GM12878 (cell line): ENCODE measurements at regions not wholly inside any gene's neighbourhood (a gene's known extent, or its start where the extent isn't known, plus 50 kb on each side); places are given as distances from the start of the nearest gene placed in this dataset.

Experiments
- ATAC-seq: fragments of 200-7000 bp; cut with Tn5 transposase; 3 replicates; pipeline ENCODE4 v1.9.1; 2020; ENCODE audit warnings: mild to moderate bottlenecking, moderate library complexity
- BruUV-seq: library from RNA; stranded (reverse); fragments of 400-500 nt; replicated peaks from 2 replicates; lab custom pipeline; 2021; lab: Mats Ljungman, UMichigan
- CTCF ChIA-PET: fragments of 300-600 bp; sonication (Branson Sonifier 250); formaldehyde crosslinking; extraction: SDS; loops from one replicate; lab custom pipeline; 2021; ENCODE audit warnings: inconsistent platforms; lab: Yijun Ruan, JAX
- POLR2A ChIA-PET: fragments of 350-600 bp; formaldehyde crosslinking; extraction: SDS; loops from one replicate; lab custom pipeline; 2021; ENCODE audit warnings: inconsistent platforms; lab: Charles Lee
- RAD21 ChIA-PET: fragments of 300-600 bp; sonication (Branson Sonifier 250); formaldehyde crosslinking; loops from one replicate; lab custom pipeline; 2023; ENCODE audit warnings: antibody characterized with exemption; ENCODE audit not compliant: unreplicated experiment; lab: Charles Lee
- SMC1A ChIA-PET: fragments of 300-600 bp; sonication (Branson Sonifier 250); formaldehyde crosslinking; loops from one replicate; lab custom pipeline; 2023; ENCODE audit not compliant: unreplicated experiment, uncharacterized antibody; lab: Charles Lee
- DNase-seq: peaks from one replicate; pipeline ENCODE4 v3.0.0-alpha.2; 2011; ENCODE audit warnings: low read depth, low spot score
- FAIRE-seq: peaks from 3 replicates; lab custom pipeline; 2011; peaks lifted over from hg19 to GRCh38; lab: Jason Lieb, UNC
- H2AFZ ChIP-seq: 2 replicates; pipeline ENCODE4 v1.6.0; 2011; ENCODE audit warnings: low read depth, low read length, control low read depth; ENCODE audit not compliant: control insufficient read depth
- H3K27ac ChIP-seq: 2 replicates; pipeline ENCODE4 v1.5.1; 2011; ENCODE audit warnings: control low read depth; ENCODE audit not compliant: control insufficient read depth, insufficient read depth
- H3K27me3 ChIP-seq, 2 experiments: replicated peaks in 1 of 2; 2 replicates each; pipeline versions ENCODE4 v1.6.0 to v1.6.1; 2011; ENCODE audit warnings: low read length in 1 of 2; ENCODE audit not compliant: control insufficient read depth in 2 of 2, insufficient read depth in 2 of 2
- H3K36me3 ChIP-seq, 2 experiments: 2 replicates each; pipeline ENCODE4 v1.5.1; 2011; ENCODE audit warnings: low read length in 1 of 2; ENCODE audit not compliant: control insufficient read depth in 2 of 2, insufficient read depth in 2 of 2
- H3K4me1 ChIP-seq: 2 replicates; pipeline ENCODE4 v1.6.1; 2011; ENCODE audit warnings: mild to moderate bottlenecking, low read length, moderate library complexity, mixed read lengths; ENCODE audit not compliant: control insufficient read depth, insufficient read depth
- H3K4me2 ChIP-seq: 2 replicates; pipeline ENCODE4 v1.6.0; 2011; ENCODE audit warnings: control low read depth; ENCODE audit not compliant: control insufficient read depth, insufficient read depth
- H3K4me3 ChIP-seq: fragments of 200-600 bp; sonication (generic); 2 replicates; pipeline ENCODE4 v1.5.1; 2016
- H3K79me2 ChIP-seq: 2 replicates; pipeline ENCODE4 v1.6.0; 2011; ENCODE audit warnings: low read length; ENCODE audit not compliant: control insufficient read depth, insufficient read depth
- H3K9ac ChIP-seq: 2 replicates; pipeline ENCODE4 v1.8.0; 2011; ENCODE audit warnings: low read length, control low read depth, mixed read lengths; ENCODE audit not compliant: control insufficient read depth, insufficient read depth
- H3K9me3 ChIP-seq: replicated peaks from 3 replicates; pipeline ENCODE4 v1.5.1; 2011; ENCODE audit warnings: mild to moderate bottlenecking, low read length; ENCODE audit not compliant: control insufficient read depth, insufficient read depth
- H4K20me1 ChIP-seq: 2 replicates; pipeline ENCODE4 v1.6.0; 2011; ENCODE audit not compliant: control insufficient read depth, insufficient read depth
- CBX3 ChIP-seq: fragments of 200-600 bp; sonication (generic); IDR thresholded peaks from 2 replicates; pipeline ENCODE4 v1.6.1; 2016; ENCODE audit warnings: low read depth, borderline replicate concordance
- EGR1 ChIP-seq, 2 experiments: IDR thresholded peaks; 1 replicate in 1 of 2; 2 replicates in 1 of 2; pipeline ENCODE4 v1.6.1; 2011 to 2012; ENCODE audit warnings: low read depth in 2 of 2, low read length in 2 of 2, borderline replicate concordance in 1 of 2, mild to moderate bottlenecking in 1 of 2, moderate library complexity in 1 of 2
- FOS ChIP-seq: IDR thresholded peaks from 3 replicates; pipeline ENCODE4 v1.6.1; 2011; ENCODE audit warnings: borderline replicate concordance; ENCODE audit not compliant: insufficient read length; ENCODE audit errors: extremely low read depth
- FOXM1 ChIP-seq: IDR thresholded peaks from 2 replicates; pipeline ENCODE4 v1.6.1; 2012; ENCODE audit warnings: low read depth, mild to moderate bottlenecking, inconsistent platforms, low read length, moderate library complexity
- NFYA ChIP-seq: IDR thresholded peaks from 2 replicates; pipeline ENCODE4 v1.6.1; 2011; ENCODE audit warnings: low read depth, mild to moderate bottlenecking, low read length, improper control_type of control experiment, borderline replicate concordance
- POLR2AphosphoS2 ChIP-seq: IDR thresholded peaks from 2 replicates; pipeline ENCODE4 v1.6.1; 2011; ENCODE audit warnings: low read depth, mild to moderate bottlenecking, low read length, improper control_type of control experiment, moderate library complexity
- POU2F2 ChIP-seq: IDR thresholded peaks from 3 replicates; pipeline ENCODE4 v1.6.1; 2011; ENCODE audit warnings: low read depth, mild to moderate bottlenecking, low read length, borderline replicate concordance
- RB1 ChIP-seq: fragments of 450-650 bp; formaldehyde crosslinking; IDR thresholded peaks from 2 replicates; pipeline ENCODE4 v1.6.1; 2017; ENCODE audit warnings: mild to moderate bottlenecking, borderline replicate concordance
- RUNX3 ChIP-seq: IDR thresholded peaks from 2 replicates; pipeline ENCODE4 v1.6.1; 2012; ENCODE audit warnings: low read length, inconsistent platforms
- SIX5 ChIP-seq: IDR thresholded peaks from 2 replicates; pipeline ENCODE4 v1.6.1; 2011; ENCODE audit warnings: mild to moderate bottlenecking, low read depth, low read length, moderate library complexity; ENCODE audit not compliant: severe bottlenecking
- SRF ChIP-seq, 2 experiments: IDR thresholded peaks; 2 replicates each; pipeline ENCODE4 v1.6.1; 2011; ENCODE audit warnings: low read depth in 2 of 2, low read length in 2 of 2, mild to moderate bottlenecking in 1 of 2, moderate library complexity in 1 of 2
- STAT1 ChIP-seq: fragments of 450-650 bp; conservative IDR thresholded peaks from 2 replicates; pipeline ENCODE4 v1.6.1; 2014; ENCODE audit warnings: antibody characterized with exemption, mild to moderate bottlenecking
- TBL1XR1 ChIP-seq: IDR thresholded peaks from 2 replicates; pipeline ENCODE4 v1.6.1; 2012; ENCODE audit warnings: low read depth, low read length, improper control_type of control experiment
- WRNIP1 ChIP-seq: IDR thresholded peaks from 2 replicates; pipeline ENCODE4 v1.6.1; 2011; ENCODE audit warnings: low read depth, low read length, improper control_type of control experiment, borderline replicate concordance
- YBX1 ChIP-seq: fragments of 450-650 bp; IDR thresholded peaks from 2 replicates; pipeline ENCODE4 v1.6.1; 2016; ENCODE audit warnings: antibody characterized with exemption
- ZNF24 ChIP-seq: fragments of 450-650 bp; IDR thresholded peaks from 2 replicates; pipeline ENCODE4 v1.6.1; 2017; ENCODE audit warnings: antibody characterized with exemption, mild to moderate bottlenecking
- WGBS: methylation state at CpG from one replicate; pipeline ENCODE4 v1.1.6; 2016; ENCODE audit warnings: low lambda C conversion rate; ENCODE audit not compliant: insufficient replicate concordance, insufficient coverage; ENCODE audit errors: missing lambda C conversion rate; 5-methylcytosine and 5-hydroxymethylcytosine counted together
- in situ Hi-C: fragments of 300-500 bp; cut with MboI; formaldehyde crosslinking; loops from 9 replicates; pipeline ENCODE4 v1.14.3; 2018; ENCODE audit warnings: mixed read lengths
- intact Hi-C: fragments of 100-400 bp; cut with micrococcal nuclease; formaldehyde crosslinking; loops from one replicate; pipeline ENCODE4 v1.14.2; 2022; ENCODE audit not compliant: unreplicated experiment
- TF ChIP-seq, protein P1 (sequence below): IDR thresholded peaks from 2 replicates; pipeline ENCODE4 v1.6.1; 2012; ENCODE audit warnings: low read depth, low read length, improper control_type of control experiment
- TF ChIP-seq, protein P2 (sequence below): fragments of 450-650 bp; IDR thresholded peaks from 2 replicates; pipeline ENCODE4 v1.6.1; 2017; ENCODE audit warnings: borderline replicate concordance

DNA sequence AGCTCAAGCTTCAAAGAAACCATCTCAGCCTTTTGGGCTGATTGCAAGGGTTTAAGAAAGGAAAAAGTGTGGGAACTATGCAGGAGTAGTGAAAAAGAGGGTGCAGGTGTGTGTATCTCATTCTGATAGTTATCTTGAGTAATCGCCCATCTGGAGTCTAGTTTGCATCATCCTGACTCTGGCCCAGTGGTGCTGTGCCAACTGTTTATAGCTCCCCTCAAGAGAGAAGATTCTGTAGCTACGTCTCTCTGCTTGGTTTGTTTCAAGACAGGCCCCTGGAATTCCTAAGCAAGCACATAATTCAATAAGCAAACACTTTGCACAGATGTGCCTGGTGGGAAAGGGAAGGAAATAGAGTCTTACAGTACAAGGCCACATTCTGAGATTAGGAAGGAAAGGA lies 144.4 kb downstream of the HAPSTR1 start:
- H3K36me3 ChIP-seq, result no peaks in the 10 kb centered on the region
- TF ChIP-seq ZNF24 (no peak), RUNX3 (no peak), RB1 (no peak), FOXM1 (no peak)
- SMC1A ChIA-PET, result interaction anchor here (0.5 kb wide), 1 partner anchor 227 kb away, joined by 3 read pairs; no protein-coding TSS in a partner anchor
- in situ Hi-C loops, result no loop called here
- no peak overlapping the region for H3K27ac ChIP-seq
- FAIRE-seq, result no peak
- no peaks in the 10 kb centered on the region for H3K79me2 ChIP-seq
- intact Hi-C loops, result no loop called here
- BruUV-seq, result no TSS peak
- no peak for DNase-seq
- no peaks in the 10 kb centered on the region; the same call in 2 of the 3 replicates for H3K9me3 ChIP-seq
- H4K20me1 ChIP-seq, result no peaks in the 10 kb centered on the region
- no peak overlapping the region for H3K9ac ChIP-seq
- RAD21 ChIA-PET, result no interaction called here
- H3K4me2 ChIP-seq, result no peak overlapping the region
- no peak overlapping the region for H2AFZ ChIP-seq
- H3K27me3 ChIP-seq, result no peaks in the 10 kb centered on the region; a peak in 1 of 4 replicates
- no peaks in the 10 kb centered on the region for H3K4me1 ChIP-seq
- ATAC-seq, result no peak
- no peak overlapping the region for H3K4me3 ChIP-seq
- POLR2A ChIA-PET, result no interaction called here
- 8% methylated on average over 2 of the region's 2 CpGs for WGBS
- CTCF ChIA-PET, result interaction anchor here (0.6 to 0.8 kb wide), 2 partner anchors 19 to 54 kb away, joined by 3 read pairs; no protein-coding TSS in a partner anchor

DNA sequence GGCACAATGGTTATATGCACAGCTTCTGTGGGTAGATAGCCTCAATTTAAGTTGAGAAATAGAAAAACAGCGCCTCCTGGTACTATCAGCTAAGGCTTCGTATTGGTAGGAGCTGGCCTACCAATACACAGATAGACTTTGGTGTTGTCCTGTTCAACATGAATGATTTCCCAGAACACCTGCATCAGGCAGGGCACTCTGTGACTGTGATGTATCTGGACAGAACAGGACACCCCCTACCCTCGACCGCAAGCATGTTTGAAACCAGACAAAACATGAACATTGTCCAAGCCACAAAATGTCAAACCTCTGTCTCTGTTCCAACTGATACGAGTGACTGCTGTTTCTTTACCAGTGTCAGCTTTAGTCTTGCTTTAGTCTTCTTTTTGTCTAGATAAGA lies 144.9 kb downstream of the HAPSTR1 start:
- intact Hi-C loops (no loop called here), in situ Hi-C loops (no loop called here)
- Histone ChIP-seq H3K27me3 (no peaks in the 10 kb centered on the region; a peak in 2 of 4 replicates), H3K36me3 (no peaks in the 10 kb centered on the region), H3K4me1 (no peaks in the 10 kb centered on the region), H3K9me3 (no peaks in the 10 kb centered on the region; the same call in 2 of the 3 replicates), H3K79me2 (no peaks in the 10 kb centered on the region), H3K4me2 (no peak overlapping the region), H3K9ac (no peak overlapping the region), H3K4me3 (no peak overlapping the region), H4K20me1 (no peaks in the 10 kb centered on the region), H3K27ac (no peak overlapping the region), H2AFZ (no peak overlapping the region)
- ChIA-PET POLR2A (no interaction called here), RAD21 (no interaction called here), CTCF (interaction anchor here (0.6 to 0.8 kb wide), 2 partner anchors 19 to 55 kb away, joined by 3 read pairs; no protein-coding TSS in a partner anchor), SMC1A (interaction anchor here (0.8 kb wide), 1 partner anchor 9 kb away, joined by 4 read pairs; no protein-coding TSS in a partner anchor)
- 23% methylated on average over 5 of the region's 5 CpGs for WGBS
- BruUV-seq, result no TSS peak
- ATAC-seq (no peak), DNase-seq (no peak), FAIRE-seq (no peak)
- TF ChIP-seq WRNIP1 (no peak), SIX5 (no peak), NFYA (no peak), RUNX3 (no peak), STAT1 (no peak), POLR2AphosphoS2 (no peak), YBX1 (no peak), POU2F2 (no peak), EGR1 (IDR thresholded peaks at IDR 0.05; ENCODE audit: borderline replicate concordance in 1 of 2, low read depth in 2 of 2, low read length in 2 of 2) (no peak), SRF (IDR thresholded peaks at IDR 0.05; ENCODE audit: low read depth in 2 of 2, low read length in 2 of 2) (no peak), TBL1XR1 (no peak), CBX3 (no peak), FOS (no peak)
- TF ChIP-seq, protein P1, sequence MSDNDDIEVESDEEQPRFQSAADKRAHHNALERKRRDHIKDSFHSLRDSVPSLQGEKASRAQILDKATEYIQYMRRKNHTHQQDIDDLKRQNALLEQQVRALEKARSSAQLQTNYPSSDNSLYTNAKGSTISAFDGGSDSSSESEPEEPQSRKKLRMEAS, result no peak
- TF ChIP-seq, protein P2, sequence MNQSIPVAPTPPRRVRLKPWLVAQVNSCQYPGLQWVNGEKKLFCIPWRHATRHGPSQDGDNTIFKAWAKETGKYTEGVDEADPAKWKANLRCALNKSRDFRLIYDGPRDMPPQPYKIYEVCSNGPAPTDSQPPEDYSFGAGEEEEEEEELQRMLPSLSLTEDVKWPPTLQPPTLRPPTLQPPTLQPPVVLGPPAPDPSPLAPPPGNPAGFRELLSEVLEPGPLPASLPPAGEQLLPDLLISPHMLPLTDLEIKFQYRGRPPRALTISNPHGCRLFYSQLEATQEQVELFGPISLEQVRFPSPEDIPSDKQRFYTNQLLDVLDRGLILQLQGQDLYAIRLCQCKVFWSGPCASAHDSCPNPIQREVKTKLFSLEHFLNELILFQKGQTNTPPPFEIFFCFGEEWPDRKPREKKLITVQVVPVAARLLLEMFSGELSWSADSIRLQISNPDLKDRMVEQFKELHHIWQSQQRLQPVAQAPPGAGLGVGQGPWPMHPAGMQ, result no peak
